WTC11 (cell line): ENCODE measurements at regions not wholly inside any gene's neighbourhood (a gene's known extent, or its start where the extent isn't known, plus 50 kb on each side); places are given as distances from the start of the nearest gene placed in this dataset.

Experiments used
- ATAC-seq: fragments of 200-7000 bp; cut with Tn5 transposase; 2 replicates; pipeline ENCODE4 v1.10.0; 2021; ENCODE audit warnings: mild to moderate bottlenecking, moderate library complexity
- CTCF ChIA-PET: fragments of 300-600 bp; sonication (Branson Sonifier 250); formaldehyde crosslinking; loops from one replicate; lab custom pipeline; 2021; ENCODE audit warnings: antibody characterized with exemption; lab: Charles Lee
- POLR2A ChIA-PET: fragments of 350-600 bp; sonication (Branson Sonifier 250); formaldehyde crosslinking; loops from one replicate; lab custom pipeline; 2021; ENCODE audit warnings: antibody characterized with exemption; lab: Charles Lee
- DNase-seq: peaks from one replicate; pipeline ENCODE4 v3.0.0; 2021; ENCODE audit warnings: low spot score
- H3K27ac Mint-ChIP-seq: 2 replicates; pipeline ENCODE4 v1.8.0; 2021; ENCODE audit warnings: mixed read lengths
- H3K27me3 Mint-ChIP-seq: 2 replicates; pipeline ENCODE4 v1.8.0; 2021; ENCODE audit warnings: low read depth, mild to moderate bottlenecking, moderate library complexity, mixed read lengths
- H3K36me3 Mint-ChIP-seq: 2 replicates; pipeline ENCODE4 v1.8.0; 2021; ENCODE audit warnings: mixed read lengths
- H3K4me1 Mint-ChIP-seq: 2 replicates; pipeline ENCODE4 v1.8.0; 2022; ENCODE audit warnings: mixed read lengths
- H3K4me3 Mint-ChIP-seq: 2 replicates; pipeline ENCODE4 v1.8.0; 2021; ENCODE audit warnings: mild to moderate bottlenecking, moderate library complexity, mixed read lengths
- H3K9me3 Mint-ChIP-seq: 2 replicates; pipeline ENCODE4 v1.8.0; 2021; ENCODE audit warnings: mixed read lengths
- AFF4 ChIP-seq: sonication (generic); formaldehyde crosslinking; IDR thresholded peaks from 2 replicates; pipeline ENCODE4 v1.8.1; 2023; ENCODE audit warnings: mild to moderate bottlenecking, missing genetic modification reagents, borderline replicate concordance
- E2F5 ChIP-seq: sonication (generic); formaldehyde crosslinking; IDR thresholded peaks from 2 replicates; pipeline ENCODE4 v1.8.1; 2022; ENCODE audit warnings: mild to moderate bottlenecking, moderate library complexity, missing genetic modification reagents
- ELF4 ChIP-seq: sonication (generic); formaldehyde crosslinking; IDR thresholded peaks from 2 replicates; pipeline ENCODE4 v1.8.1; 2022; ENCODE audit warnings: low read depth, mild to moderate bottlenecking, moderate library complexity, missing genetic modification reagents
- ESRRA ChIP-seq: sonication (generic); formaldehyde crosslinking; IDR thresholded peaks from 2 replicates; pipeline ENCODE4 v1.8.1; 2022; ENCODE audit warnings: mild to moderate bottlenecking, missing genetic modification reagents, borderline replicate concordance
- GTF2I ChIP-seq: fragments of 250-450 bp; sonication (Bioruptor Pico); conservative IDR thresholded peaks from 2 replicates; pipeline ENCODE4 v1.4.0; 2021; ENCODE audit warnings: mild to moderate bottlenecking
- KAT7 ChIP-seq: sonication (generic); formaldehyde crosslinking; IDR thresholded peaks from 2 replicates; pipeline ENCODE4 v1.8.1; 2023; ENCODE audit warnings: missing genetic modification reagents, mild to moderate bottlenecking, borderline replicate concordance
- NR1H2 ChIP-seq: sonication (generic); formaldehyde crosslinking; IDR thresholded peaks from 2 replicates; pipeline ENCODE4 v1.9.0; 2021; ENCODE audit warnings: mild to moderate bottlenecking, moderate library complexity, missing genetic modification reagents
- SMAD3 ChIP-seq: sonication (generic); formaldehyde crosslinking; IDR thresholded peaks from 2 replicates; pipeline ENCODE4 v1.8.0; 2022; ENCODE audit warnings: missing genetic modification reagents, mild to moderate bottlenecking, borderline replicate concordance
- SMAD4 ChIP-seq: sonication (generic); formaldehyde crosslinking; IDR thresholded peaks from 2 replicates; pipeline ENCODE4 v1.8.0; 2022; ENCODE audit warnings: mild to moderate bottlenecking, missing genetic modification reagents
- SOX15 ChIP-seq: fragments of 250-450 bp; sonication (Bioruptor Pico); IDR thresholded peaks from 2 replicates; pipeline ENCODE4 v1.9.0; 2021; ENCODE audit warnings: mild to moderate bottlenecking
- SP1 ChIP-seq: sonication (generic); formaldehyde crosslinking; conservative IDR thresholded peaks from 2 replicates; pipeline ENCODE4 v1.8.1; 2022; ENCODE audit warnings: missing genetic modification reagents
- TF ChIP-seq, protein P1 (sequence below): sonication (generic); formaldehyde crosslinking; IDR thresholded peaks from 2 replicates; pipeline ENCODE4 v1.8.1; 2022; ENCODE audit warnings: missing genetic modification reagents, borderline replicate concordance
- TF ChIP-seq, protein P2 (sequence below): sonication (generic); formaldehyde crosslinking; IDR thresholded peaks from 2 replicates; pipeline ENCODE4 v1.8.0; 2023; ENCODE audit warnings: missing genetic modification reagents, mild to moderate bottlenecking, borderline replicate concordance
- TF ChIP-seq, protein P3 (sequence below): sonication (generic); formaldehyde crosslinking; IDR thresholded peaks from 2 replicates; pipeline ENCODE4 v1.8.0; 2022; ENCODE audit warnings: mild to moderate bottlenecking, missing genetic modification reagents

DNA sequence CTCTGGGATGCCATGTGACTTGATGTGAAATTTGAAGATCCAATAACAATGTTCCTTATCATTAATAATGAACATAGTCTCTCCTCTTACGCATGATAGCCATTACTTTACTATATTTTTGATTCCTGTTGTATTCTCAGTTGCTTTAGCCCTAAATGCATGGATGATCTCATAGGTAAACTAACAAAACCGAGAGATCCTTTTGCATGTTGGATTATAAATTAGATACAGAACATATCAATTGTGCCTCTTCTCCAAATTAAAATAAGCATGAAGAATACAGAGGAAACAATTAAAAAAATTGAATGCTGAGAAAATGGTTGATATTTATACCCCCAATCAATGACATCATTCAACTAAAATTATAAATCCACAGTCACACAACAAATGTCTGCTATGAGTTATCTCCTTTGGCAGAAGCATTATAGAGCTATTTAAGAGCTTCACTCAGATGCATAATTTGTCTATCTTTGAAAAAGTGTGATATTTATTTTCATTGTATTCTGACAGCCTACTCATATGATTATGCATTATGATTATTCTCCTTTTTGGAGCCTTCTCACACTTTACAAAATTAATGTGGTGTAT is 386.4 kb upstream of the STXBP6 start:
- ChIA-PET POLR2A (no interaction called here), CTCF (no interaction called here)
- Mint-ChIP-seq H3K4me1 (peaks cover 11% of the 10 kb centered on the region), H3K4me3 (no peak overlapping the region), H3K27me3 (no peaks in the 10 kb centered on the region), H3K27ac (no peak overlapping the region), H3K36me3 (peaks cover 9% of the 10 kb centered on the region), H3K9me3 (peaks cover 36% of the 10 kb centered on the region)
- TF ChIP-seq AFF4 (CRISPR knock-in tag), result no peak
- TF ChIP-seq, protein P1, sequence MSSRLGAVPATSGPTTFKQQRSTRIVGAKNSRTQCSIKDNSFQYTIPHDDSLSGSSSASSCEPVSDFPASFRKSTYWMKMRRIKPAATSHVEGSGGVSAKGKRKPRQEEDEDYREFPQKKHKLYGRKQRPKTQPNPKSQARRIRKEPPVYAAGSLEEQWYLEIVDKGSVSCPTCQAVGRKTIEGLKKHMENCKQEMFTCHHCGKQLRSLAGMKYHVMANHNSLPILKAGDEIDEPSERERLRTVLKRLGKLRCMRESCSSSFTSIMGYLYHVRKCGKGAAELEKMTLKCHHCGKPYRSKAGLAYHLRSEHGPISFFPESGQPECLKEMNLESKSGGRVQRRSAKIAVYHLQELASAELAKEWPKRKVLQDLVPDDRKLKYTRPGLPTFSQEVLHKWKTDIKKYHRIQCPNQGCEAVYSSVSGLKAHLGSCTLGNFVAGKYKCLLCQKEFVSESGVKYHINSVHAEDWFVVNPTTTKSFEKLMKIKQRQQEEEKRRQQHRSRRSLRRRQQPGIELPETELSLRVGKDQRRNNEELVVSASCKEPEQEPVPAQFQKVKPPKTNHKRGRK (CRISPR knock-in tag), result no peak
- no peak for TF ChIP-seq SMAD4 (CRISPR knock-in tag)
- TF ChIP-seq, protein P2, sequence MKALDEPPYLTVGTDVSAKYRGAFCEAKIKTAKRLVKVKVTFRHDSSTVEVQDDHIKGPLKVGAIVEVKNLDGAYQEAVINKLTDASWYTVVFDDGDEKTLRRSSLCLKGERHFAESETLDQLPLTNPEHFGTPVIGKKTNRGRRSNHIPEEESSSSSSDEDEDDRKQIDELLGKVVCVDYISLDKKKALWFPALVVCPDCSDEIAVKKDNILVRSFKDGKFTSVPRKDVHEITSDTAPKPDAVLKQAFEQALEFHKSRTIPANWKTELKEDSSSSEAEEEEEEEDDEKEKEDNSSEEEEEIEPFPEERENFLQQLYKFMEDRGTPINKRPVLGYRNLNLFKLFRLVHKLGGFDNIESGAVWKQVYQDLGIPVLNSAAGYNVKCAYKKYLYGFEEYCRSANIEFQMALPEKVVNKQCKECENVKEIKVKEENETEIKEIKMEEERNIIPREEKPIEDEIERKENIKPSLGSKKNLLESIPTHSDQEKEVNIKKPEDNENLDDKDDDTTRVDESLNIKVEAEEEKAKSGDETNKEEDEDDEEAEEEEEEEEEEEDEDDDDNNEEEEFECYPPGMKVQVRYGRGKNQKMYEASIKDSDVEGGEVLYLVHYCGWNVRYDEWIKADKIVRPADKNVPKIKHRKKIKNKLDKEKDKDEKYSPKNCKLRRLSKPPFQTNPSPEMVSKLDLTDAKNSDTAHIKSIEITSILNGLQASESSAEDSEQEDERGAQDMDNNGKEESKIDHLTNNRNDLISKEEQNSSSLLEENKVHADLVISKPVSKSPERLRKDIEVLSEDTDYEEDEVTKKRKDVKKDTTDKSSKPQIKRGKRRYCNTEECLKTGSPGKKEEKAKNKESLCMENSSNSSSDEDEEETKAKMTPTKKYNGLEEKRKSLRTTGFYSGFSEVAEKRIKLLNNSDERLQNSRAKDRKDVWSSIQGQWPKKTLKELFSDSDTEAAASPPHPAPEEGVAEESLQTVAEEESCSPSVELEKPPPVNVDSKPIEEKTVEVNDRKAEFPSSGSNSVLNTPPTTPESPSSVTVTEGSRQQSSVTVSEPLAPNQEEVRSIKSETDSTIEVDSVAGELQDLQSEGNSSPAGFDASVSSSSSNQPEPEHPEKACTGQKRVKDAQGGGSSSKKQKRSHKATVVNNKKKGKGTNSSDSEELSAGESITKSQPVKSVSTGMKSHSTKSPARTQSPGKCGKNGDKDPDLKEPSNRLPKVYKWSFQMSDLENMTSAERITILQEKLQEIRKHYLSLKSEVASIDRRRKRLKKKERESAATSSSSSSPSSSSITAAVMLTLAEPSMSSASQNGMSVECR (CRISPR knock-in tag), result no peak
- TF ChIP-seq, protein P3, sequence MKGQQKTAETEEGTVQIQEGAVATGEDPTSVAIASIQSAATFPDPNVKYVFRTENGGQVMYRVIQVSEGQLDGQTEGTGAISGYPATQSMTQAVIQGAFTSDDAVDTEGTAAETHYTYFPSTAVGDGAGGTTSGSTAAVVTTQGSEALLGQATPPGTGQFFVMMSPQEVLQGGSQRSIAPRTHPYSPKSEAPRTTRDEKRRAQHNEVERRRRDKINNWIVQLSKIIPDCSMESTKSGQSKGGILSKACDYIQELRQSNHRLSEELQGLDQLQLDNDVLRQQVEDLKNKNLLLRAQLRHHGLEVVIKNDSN (CRISPR knock-in tag), result no peak
- TF ChIP-seq GTF2I (CRISPR knock-in tag), result no peak
- no peak for TF ChIP-seq NR1H2
- no peak for TF ChIP-seq SP1
- no peak for TF ChIP-seq SMAD3
- TF ChIP-seq E2F5, result no peak
- TF ChIP-seq ESRRA (CRISPR knock-in tag), result no peak
- no peak for TF ChIP-seq KAT7 (CRISPR knock-in tag)
- TF ChIP-seq SOX15 (CRISPR knock-in tag), result no peak
- TF ChIP-seq ELF4 (CRISPR knock-in tag), result no peak
- no peak for ATAC-seq
- no peak for DNase-seq
